Mesodermal cell (in vitro differentiated cells): ENCODE measurements at regions not wholly inside any gene's neighbourhood (a gene's known extent, or its start where the extent isn't known, plus 50 kb on each side); places are given as distances from the start of the nearest gene placed in this dataset.

Experiments used
- H3K27ac ChIP-seq: 2 replicates; pipeline ENCODE4 v1.7.0; 2013; ENCODE audit warnings: mild to moderate bottlenecking, low read depth, low read length, moderate library complexity; ENCODE audit not compliant: severe bottlenecking
- H3K36me3 ChIP-seq: 2 replicates; pipeline ENCODE4 v1.7.1; 2013; ENCODE audit warnings: mild to moderate bottlenecking, low read length, moderate library complexity; ENCODE audit not compliant: control insufficient read depth, insufficient read depth
- H3K4me1 ChIP-seq: one replicate; pipeline ENCODE4 v1.7.1; 2013; ENCODE audit warnings: mild to moderate bottlenecking, low read length; ENCODE audit not compliant: insufficient read depth, control insufficient read depth, poor library complexity, severe bottlenecking
- H3K4me3 ChIP-seq: 2 replicates; pipeline ENCODE4 v1.7.0; 2013; ENCODE audit warnings: low read length, control low read depth, mild to moderate bottlenecking; ENCODE audit not compliant: insufficient read depth, poor library complexity, severe bottlenecking; ENCODE audit errors: extremely low read depth
- H3K9me3 ChIP-seq: 2 replicates; pipeline ENCODE4 v1.7.1; 2013; ENCODE audit warnings: mild to moderate bottlenecking, low read length, moderate library complexity; ENCODE audit not compliant: control insufficient read depth
- WGBS, 2 experiments: methylation state at CpG; one replicate each; pipeline ENCODE4 v1.1.5; 2013; ENCODE audit warnings: missing lambda C conversion rate in 2 of 2; ENCODE audit not compliant: insufficient coverage in 2 of 2; 5-methylcytosine and 5-hydroxymethylcytosine counted together

DNA sequence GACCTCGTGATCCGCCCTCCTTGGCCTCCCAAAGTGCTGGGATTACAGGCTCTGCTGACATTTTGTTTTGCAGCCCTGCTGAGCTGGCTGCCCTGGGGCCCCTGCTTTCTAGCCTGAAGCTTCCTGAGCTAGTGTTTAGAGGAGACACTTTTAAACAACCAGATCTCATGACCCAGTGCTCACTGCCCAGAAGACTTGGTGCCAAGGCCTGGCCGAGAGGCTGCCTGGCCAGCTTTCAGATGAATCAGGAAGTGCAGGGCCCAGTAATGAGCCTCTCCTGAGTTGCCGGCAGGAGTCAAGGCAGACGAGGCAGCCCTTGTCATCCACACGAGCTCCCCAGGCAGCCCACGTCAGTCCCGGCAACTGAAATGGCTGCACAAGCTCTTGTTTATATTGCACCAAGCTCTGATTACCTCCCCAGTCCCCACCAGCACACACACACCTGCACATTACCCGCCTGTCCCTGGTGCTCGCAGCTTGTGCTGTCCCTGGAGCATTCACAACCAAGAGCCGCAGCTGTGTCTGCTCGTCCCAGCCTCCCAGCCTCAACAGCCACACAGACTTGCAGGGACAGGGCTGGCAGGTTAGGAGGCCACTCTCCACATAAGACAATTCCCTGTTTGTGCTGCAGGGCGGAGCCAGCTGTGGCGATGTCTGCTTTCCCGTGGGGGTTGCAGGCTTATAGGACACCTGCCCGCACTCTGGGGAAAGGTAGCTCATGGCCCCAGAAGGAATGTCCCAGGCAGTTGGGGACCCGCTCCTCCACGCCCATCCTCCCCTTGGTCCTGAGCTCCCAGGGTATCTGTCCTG is 331.2 kb upstream of the MYT1L start:
- Histone ChIP-seq H3K9me3 (no peaks in the 10 kb centered on the region), H3K27ac (no peak overlapping the region), H3K4me1 (peaks cover 6% of the 10 kb centered on the region), H3K36me3 (no peaks in the 10 kb centered on the region), H3K4me3 (no peak overlapping the region)
- WGBS, 2 experiments, result 84 to 90% methylated on average over 17 to 18 of the region's 18 CpGs

DNA sequence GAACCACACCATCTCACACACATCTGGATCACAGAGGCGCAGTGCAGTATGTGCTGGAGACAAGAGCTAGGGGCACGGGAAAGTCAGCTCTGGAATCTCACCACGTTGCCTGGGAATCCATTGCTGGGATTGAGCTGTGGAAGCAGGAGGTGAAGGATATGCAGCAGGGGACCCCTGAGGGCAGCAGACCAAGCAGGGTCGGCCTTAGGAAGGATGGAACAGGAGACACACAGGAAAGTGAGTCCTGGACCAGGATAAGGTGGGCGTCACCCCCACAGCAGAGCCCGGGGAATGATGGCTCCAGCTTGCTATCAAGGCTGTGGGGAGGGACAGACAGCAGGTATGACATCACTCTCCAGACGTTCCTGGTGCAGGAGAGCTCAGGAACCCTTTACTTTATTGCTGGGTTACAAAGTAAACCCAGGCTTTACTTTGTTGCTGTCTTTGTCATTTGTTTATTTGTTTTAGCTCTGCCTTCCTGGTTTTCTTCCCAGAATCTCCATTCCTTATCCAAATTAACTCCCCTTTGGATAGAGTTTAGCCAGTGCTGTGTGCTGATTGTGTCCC is 329.8 kb upstream of the MYT1L start:
- no peaks in the 10 kb centered on the region for H3K9me3 ChIP-seq
- no peak overlapping the region for H3K4me3 ChIP-seq
- 84 to 88% methylated on average over 6 to 7 of the region's 7 CpGs for WGBS, 2 experiments
- peaks cover 6% of the 10 kb centered on the region for H3K4me1 ChIP-seq
- H3K27ac ChIP-seq, result no peak overlapping the region
- H3K36me3 ChIP-seq, result no peaks in the 10 kb centered on the region

DNA sequence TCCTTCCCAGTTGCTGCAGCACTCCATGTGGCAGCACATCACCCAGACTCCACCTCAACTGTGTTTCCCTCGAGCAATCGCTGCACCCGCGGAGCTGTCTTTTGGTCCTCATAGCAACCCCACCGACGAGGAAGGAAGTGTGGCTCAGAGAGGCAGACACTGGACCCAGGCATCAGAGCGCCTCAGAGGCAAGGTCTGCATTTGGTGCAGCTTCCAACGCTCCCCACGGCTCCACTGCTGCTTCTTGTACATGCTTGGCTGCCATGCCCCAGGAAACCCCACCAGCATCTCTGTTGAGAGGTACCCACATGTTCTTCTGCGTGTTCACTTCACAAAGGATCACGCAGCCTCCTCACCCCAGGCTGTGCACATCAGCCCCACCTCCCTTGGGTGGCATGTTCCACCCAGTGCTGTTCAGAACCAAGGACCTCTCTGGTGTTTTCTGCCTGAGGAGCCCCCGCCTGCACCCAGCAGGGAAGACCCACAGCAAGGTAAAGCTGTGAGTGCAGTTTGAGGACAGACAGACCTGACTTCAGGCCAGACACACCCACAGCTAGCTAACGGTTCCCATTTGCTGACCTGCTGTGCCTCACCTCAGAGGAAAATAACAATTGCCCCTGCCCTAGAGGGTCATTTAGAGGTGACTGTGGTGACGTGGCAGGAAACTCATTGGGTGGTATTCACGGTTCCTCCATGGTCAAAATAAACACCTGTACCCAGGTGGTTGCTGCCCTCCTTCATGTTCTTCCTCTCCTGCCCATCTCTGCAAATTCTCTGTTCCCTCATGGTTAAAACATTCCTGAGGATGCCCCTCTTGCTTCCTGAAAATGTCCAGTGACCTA is 326.3 kb upstream of the MYT1L start:
- H3K27ac ChIP-seq, result no peak overlapping the region
- WGBS, 2 experiments, result 93 to 94% methylated on average over 10 to 13 of the region's 15 CpGs
- no peak overlapping the region for H3K4me3 ChIP-seq
- no peaks in the 10 kb centered on the region for H3K36me3 ChIP-seq
- H3K4me1 ChIP-seq, result peaks cover 4% of the 10 kb centered on the region
- no peaks in the 10 kb centered on the region for H3K9me3 ChIP-seq

DNA sequence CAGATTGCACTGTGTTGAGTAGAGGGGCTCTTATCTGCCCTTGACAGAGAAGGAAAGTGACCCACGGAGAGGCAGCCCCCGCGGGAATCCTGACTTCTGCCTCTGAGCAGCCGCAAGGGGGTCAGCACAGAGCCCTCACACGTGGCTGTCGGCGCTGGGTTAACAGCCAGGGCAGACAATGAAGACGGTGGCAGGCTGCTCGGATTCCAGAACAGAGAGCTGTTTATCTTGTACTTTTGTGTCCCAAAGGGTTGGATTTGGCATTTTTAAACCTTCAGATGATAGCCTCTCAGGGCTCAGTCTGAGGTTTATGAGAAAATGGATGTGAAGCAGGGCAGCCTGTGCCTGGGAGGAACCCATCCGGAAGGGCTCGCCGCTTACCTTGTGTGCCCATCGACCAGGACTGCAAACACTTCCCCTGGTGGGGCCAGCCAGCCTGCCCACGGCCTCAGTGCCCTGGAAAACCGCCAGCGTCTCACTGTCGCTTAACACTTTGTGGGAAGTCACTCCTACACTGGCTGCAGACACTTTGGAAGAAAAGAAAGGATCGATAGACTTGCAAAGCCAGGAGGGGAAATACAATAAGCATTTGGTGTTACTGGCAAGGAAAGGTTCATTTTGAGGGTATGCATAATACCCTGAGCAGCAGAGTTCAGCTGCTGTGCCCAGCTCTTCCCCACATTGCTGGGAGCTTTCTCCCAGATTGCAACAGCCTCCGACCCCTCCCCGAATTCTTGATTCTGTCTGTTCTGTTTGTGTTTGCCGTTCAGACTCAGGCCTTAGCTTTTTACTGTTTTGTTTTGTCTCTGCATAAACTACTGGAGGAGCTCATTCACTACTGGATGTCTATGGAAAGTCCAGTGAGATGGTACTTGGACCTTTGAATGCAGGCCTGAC is 325.3 kb upstream of the MYT1L start:
- Histone ChIP-seq H3K4me3 (no peak overlapping the region), H3K36me3 (no peaks in the 10 kb centered on the region), H3K9me3 (no peaks in the 10 kb centered on the region), H3K27ac (no peak overlapping the region), H3K4me1 (peaks cover 3% of the 10 kb centered on the region)
- 71 to 74% methylated on average over 21 of the region's 21 CpGs for WGBS, 2 experiments

DNA sequence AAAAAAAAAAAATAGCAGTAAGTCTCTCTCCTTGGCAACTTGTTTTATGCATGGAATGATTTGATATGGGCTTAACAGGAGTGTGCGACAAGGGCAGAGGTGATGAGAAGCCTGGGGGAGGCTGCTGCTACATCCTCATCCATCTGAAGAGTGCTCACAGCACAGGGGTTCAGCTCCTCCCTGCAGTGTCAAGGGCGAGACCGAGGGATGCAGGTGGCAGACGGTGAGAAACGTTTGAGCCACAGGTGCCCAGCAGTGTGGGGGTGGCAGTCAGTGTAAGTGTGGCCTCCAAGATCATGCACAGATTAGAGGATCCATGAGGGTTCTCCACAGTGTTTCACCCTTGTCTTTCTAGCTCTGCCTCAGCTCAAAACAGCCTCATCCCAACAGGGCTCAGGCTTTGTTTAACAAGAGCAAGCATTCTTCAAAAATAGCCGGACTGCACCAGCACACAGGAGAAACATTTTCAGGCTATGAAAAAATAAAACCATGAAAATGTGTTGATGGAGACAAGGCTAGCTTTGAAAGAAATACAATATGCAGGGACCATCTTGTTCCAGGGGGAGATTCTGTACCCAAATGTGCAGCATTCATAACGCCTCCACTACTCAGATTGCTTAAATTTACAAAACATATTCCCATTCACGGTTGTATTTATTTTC is 324.5 kb upstream of the MYT1L start:
- WGBS, 2 experiments, result 43 to 80% methylated on average over 4 to 6 of the region's 8 CpGs
- H3K27ac ChIP-seq, result no peak overlapping the region

DNA sequence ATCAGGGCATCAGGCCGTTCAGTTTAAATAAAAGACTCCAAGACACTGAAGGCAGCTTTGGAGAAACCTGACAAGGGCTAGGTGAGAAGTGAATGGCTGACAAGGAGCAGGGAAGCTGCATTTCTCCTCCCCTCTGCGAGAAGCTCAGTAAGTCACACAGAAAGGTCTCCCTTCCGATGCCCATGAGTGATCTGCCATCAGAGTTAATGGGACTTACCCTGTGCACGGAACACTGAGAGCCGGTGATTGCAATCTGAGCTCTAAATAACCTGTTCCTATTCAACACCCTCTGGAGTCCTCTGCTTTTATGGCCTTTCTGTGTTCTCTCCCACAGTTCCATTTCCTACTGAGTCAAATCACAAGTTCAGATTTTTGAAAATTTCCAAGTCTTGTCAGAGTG is 322.2 kb upstream of the MYT1L start:
- 82 to 89% methylated on average over 4 of the region's 5 CpGs for WGBS, 2 experiments
- Histone ChIP-seq H3K36me3 (no peaks in the 10 kb centered on the region), H3K4me3 (no peak overlapping the region), H3K9me3 (no peaks in the 10 kb centered on the region), H3K4me1 (no peaks in the 10 kb centered on the region), H3K27ac (no peak overlapping the region)

More for the DNA sequence above, 324.5 kb upstream of the MYT1L start:
- Histone ChIP-seq H3K4me1 (no peaks in the 10 kb centered on the region), H3K4me3 (no peak overlapping the region), H3K36me3 (no peaks in the 10 kb centered on the region), H3K9me3 (no peaks in the 10 kb centered on the region)

DNA sequence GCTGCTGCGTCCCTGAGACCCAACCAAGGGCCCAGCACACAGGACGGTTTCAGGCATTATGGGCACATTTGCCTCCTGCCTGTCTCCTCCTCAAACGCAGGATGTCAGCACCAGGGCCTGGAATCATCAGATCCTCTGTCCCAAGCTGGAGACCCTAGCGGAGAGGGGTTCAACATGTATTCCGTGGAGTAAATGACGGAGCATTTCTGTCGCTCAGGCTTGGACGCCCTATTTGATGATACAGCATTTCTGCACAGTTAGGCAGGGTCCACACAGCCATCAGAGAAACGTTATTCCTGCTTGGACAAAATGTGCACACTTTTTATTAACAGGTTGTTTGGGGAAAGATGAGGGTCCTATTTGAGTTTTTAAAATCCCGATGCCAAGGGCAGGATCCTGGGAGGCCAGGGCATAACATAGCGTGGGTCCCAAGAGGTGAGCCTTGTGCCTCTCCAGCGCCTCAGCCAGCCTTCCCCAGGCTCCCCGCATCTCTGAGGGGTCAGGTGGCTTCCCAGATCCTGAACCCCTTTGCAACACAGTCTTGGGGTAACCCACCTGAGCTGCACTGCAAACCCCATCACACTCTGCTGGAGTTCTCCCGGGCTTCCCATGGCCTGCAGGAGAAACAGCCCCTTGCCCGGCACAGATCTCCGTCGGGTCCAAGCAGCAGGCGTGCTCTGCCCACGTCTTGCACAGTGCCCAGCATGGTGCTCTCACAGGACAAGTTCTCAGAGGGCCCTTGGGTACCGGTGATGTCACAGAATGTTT is 319.7 kb upstream of the MYT1L start:
- Histone ChIP-seq H3K4me1 (peaks cover 8% of the 10 kb centered on the region), H3K4me3 (no peak overlapping the region), H3K9me3 (no peaks in the 10 kb centered on the region), H3K36me3 (no peaks in the 10 kb centered on the region), H3K27ac (no peak overlapping the region)
- 91 to 96% methylated on average over 18 to 20 of the region's 20 CpGs for WGBS, 2 experiments

DNA sequence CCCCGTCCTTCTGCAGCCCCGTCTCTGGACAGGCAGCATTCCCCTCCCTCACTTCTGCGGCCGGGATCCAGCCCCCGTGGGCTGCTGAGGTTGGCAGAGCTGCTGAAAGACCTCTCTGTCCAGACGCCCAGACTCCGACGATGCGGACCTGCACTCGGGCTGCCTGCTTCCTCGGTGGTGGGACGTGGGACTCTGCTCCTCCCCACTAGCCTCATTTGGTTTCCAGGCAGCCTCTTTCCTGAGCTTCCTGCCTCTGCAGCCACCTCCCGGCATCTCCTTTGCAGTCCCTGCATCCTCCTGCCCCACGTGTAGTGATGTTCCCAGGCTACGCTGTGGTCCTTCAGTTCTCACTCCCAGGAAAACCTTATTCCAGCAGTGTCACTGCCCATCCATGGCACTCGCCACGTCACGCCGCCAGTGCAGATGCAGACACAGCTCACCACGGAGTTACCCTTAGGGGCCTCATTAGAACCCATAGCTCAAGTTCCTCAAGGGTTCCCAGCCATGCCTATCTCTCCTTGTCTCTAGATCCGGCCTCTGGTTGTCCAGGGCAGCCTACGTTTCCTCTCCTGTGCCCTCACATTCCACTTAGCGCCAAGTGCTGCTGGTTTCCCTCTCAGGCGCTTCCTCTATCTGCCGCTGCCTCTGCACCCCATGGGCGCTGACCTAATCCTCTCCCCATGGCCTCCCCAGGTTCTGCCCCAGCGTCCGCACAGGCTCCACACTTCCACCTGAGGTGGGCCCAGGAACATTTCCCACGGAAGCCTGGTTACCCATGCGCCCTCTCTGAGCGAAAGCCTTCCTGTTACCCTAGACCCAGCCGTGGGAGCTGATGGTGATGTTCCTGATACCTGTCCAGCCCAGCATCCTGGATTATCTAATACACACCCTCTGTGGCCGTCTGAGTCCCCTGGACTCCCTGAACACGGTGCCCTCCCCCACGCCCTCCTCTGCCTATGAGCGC is 318.3 kb upstream of the MYT1L start:
- whole genome bisulfite sequencing, 2 experiments, result 91 to 92% methylated on average over 30 to 36 of the region's 36 CpGs
- Histone ChIP-seq H3K36me3 (no peaks in the 10 kb centered on the region), H3K9me3 (no peaks in the 10 kb centered on the region), H3K27ac (no peak overlapping the region), H3K4me3 (no peak overlapping the region), H3K4me1 (peaks cover 8% of the 10 kb centered on the region)

DNA sequence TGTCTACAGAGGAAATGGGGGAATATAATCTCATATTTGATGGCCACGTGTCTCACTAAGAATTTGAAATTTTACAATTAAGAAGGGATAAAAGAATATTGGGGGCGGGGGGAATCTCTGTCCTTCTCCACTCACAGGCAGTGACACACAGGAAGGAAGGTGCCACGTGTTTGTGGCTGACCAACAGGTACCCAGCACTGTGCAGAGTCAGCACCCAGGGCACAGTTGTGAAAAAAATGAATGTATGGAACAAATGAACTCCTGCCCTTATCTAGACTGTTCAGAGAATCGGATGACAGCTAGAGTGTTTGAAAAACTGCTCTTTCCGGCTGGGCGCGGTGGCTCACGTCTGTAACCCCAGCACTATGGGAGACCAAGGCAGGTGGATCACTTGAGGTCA is 317.0 kb upstream of the MYT1L start:
- H3K4me3 ChIP-seq, result no peak overlapping the region
- peaks cover 8% of the 10 kb centered on the region for H3K4me1 ChIP-seq
- no peaks in the 10 kb centered on the region for H3K9me3 ChIP-seq
- no peaks in the 10 kb centered on the region for H3K36me3 ChIP-seq
- 93 to 100% methylated on average over 5 to 8 of the region's 8 CpGs for WGBS, 2 experiments
- H3K27ac ChIP-seq, result no peak overlapping the region
